AG04449 (cell line): ENCODE measurements at regions not wholly inside any gene's neighbourhood (a gene's known extent, or its start where the extent isn't known, plus 50 kb on each side); places are given as distances from the start of the nearest gene placed in this dataset.
"Not testable (repeated sequence)": the region's sequence is repeated elsewhere in the genome, so short reads cannot be mapped to it uniquely, and the experiment has no call there.

Experiments
- CTCF ChIA-PET: fragments of 350-600 bp; formaldehyde crosslinking; extraction: SDS; loops from one replicate; lab custom pipeline; 2021; ENCODE audit warnings: antibody characterized with exemption; lab: Yijun Ruan, JAX
- POLR2A ChIA-PET: fragments of 400-600, 350-600 bp; formaldehyde crosslinking; extraction: SDS; loops from one replicate; lab custom pipeline; 2020; ENCODE audit warnings: antibody characterized with exemption, inconsistent platforms; lab: Yijun Ruan, JAX
- DNase-seq: peaks from one replicate; pipeline ENCODE4 v3.0.0-alpha.2; 2010; ENCODE audit warnings: low read depth, low spot score
- H3K4me3 ChIP-seq: 2 replicates; pipeline ENCODE4 v1.5.1; 2011; ENCODE audit warnings: low read depth, mild to moderate bottlenecking, control low read depth, low read length
- TF ChIP-seq, protein P1 (sequence below): IDR thresholded peaks from one replicate; pipeline ENCODE4 v1.5.1; 2011; ENCODE audit warnings: mild to moderate bottlenecking, moderate library complexity, low read length, control low read depth, inconsistent platforms; ENCODE audit not compliant: insufficient read depth; ENCODE audit errors: missing control alignments

DNA sequence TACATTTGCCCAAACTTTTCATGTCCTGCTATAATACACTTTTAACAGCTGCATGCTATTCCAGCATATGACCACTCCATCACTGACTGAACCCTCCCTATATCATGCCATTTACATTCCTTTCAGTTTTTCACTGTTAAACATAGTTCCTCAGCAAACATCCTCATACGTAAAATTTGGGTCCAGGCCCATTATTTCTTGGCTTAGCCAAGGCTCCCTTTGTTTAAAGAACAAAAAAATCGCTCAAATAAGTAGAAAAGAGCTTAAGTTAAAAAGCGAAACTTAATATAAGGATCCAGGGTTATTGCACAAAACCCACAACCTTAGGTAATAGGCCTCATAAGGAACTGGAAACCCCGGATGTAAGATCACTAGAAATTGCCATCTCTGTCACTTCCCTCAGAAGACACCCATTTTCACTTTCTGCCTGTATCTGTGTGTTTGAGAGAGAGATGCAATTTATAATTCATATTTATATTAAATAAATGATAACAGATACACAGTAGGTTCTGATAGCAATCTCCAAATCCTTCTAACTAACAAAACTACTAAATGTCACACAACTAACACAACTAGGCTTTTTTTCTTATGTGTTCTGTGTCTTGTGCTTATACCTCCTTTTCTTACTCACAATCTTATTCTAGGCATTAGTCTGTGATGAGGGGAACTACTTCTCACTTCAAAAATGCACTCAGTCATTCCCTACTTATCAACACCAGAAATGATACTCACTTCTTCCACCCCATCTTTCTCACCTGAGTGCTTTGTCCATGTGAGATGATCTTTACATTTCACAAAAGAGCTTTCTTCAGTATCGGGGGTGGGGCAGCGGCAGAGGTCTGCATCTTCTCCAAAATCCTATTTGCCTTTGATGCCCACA is 59.9 kb upstream of the FAM241A start:
- no peak for DNase-seq
- CTCF ChIA-PET = no interaction called here
- TF ChIP-seq, protein P1, sequence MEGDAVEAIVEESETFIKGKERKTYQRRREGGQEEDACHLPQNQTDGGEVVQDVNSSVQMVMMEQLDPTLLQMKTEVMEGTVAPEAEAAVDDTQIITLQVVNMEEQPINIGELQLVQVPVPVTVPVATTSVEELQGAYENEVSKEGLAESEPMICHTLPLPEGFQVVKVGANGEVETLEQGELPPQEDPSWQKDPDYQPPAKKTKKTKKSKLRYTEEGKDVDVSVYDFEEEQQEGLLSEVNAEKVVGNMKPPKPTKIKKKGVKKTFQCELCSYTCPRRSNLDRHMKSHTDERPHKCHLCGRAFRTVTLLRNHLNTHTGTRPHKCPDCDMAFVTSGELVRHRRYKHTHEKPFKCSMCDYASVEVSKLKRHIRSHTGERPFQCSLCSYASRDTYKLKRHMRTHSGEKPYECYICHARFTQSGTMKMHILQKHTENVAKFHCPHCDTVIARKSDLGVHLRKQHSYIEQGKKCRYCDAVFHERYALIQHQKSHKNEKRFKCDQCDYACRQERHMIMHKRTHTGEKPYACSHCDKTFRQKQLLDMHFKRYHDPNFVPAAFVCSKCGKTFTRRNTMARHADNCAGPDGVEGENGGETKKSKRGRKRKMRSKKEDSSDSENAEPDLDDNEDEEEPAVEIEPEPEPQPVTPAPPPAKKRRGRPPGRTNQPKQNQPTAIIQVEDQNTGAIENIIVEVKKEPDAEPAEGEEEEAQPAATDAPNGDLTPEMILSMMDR = no peak
- H3K4me3 ChIP-seq = no peak overlapping the region
- POLR2A ChIA-PET = no interaction called here

DNA sequence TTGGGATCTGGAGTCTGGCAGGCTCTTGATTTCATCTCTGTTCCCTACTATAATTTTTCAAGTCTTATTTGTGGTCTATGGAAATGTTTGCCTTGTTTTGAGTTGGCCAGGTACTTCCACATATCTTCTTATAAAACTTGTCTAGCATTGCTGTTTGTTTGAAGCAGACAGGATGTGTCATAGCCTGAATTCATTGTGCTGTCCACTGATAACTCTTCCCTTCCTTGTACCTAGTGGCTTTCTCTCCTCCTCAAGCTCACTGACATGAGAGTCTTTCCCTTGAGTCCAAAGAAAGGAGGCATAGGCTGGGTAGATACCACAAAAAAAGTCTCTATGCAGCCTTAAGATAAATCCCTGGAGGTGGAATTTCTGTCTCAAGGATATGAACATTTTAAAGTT is 59.2 kb upstream of the FAM241A start:
- ChIA-PET CTCF (no interaction called here), POLR2A (no interaction called here)
- TF ChIP-seq, protein P1 = no peak
- DNase-seq = no peak
- no peak overlapping the region for H3K4me3 ChIP-seq

DNA sequence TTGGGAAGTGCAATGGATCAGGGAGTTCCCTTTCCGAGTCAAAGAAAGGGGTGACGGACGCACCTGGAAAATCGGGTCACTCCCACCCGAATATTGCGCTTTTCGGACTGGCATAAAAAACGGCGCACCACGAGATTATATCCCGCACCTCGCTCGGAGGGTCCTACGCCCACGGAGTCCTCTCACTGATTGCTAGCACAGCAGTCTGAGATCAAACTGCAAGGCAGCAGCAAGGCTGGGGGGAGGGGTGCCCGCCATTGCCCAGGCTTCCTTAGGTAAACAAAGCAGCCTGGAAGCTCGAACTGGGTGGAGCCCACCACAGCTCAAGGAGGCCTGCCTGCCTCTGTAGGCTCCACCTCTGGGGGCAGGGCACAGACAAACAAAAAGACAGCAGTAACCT is 58.6 kb upstream of the FAM241A start:
- not testable (repeated sequence) for H3K4me3 ChIP-seq, DNase-seq

DNA sequence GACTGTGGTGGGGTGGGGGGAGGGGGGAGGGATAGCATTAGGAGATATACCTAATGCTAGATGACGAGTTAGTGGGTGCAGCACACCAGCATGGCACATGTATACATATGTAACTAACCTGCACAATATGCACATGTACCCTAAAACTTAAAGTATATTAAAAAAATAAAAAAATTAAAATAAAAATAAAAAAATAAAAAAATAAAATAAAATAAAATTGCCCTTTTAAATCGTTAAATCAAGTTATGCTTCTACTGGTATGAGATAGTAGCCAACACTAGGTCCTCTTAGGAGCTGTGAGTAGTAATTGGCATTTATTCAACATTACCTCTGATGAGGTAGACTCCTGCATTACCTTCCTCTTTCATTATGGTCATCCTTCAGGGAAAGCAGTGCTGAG is 52.9 kb upstream of the FAM241A start:
- H3K4me3 ChIP-seq, POLR2A ChIA-PET, DNase-seq: not testable (repeated sequence)
- CTCF ChIA-PET = interaction anchor here (1.7 to 17.6 kb wide), 2 partner anchors 145 to 175 kb away, joined by 4 to 373 read pairs; partner anchors contain the start of gene AP1AR

More for the DNA sequence above, 58.6 kb upstream of the FAM241A start:
- CTCF ChIA-PET, POLR2A ChIA-PET: not testable (repeated sequence)

DNA sequence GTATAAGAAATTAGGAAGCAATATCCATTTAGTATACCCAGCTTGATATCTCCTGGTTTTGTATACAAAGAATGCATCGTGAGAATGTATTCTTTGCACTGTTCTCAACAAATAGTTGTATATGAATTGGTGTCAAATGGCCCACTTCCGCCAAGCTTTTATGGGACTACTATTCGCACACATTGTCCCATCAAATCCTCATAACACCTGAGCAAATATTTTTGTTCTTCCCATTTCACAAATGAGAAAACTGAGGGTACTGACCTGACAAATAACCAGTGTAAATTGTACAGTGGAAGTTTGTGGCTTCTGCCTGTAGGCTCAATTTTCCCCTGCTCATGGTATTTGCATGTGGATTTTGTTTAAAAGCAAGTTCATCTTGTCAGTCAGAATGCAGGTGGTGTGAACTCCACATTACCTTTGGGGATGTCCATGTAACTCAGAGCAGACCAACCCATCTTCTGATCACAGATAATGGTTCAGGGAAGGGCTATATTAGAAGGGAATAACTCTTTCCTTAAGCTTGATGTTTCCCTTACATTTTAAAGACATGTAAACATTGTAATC is 51.5 kb upstream of the FAM241A start:
- ChIA-PET CTCF (interaction anchor here (1.1 to 17.6 kb wide), 8 partner anchors 10 to 227 kb away, joined by 3 to 373 read pairs (median 4); partner anchors contain the start of gene AP1AR), POLR2A (no interaction called here)
- no peak for DNase-seq
- H3K4me3 ChIP-seq = no peak overlapping the region
- TF ChIP-seq, protein P1 = no peak

DNA sequence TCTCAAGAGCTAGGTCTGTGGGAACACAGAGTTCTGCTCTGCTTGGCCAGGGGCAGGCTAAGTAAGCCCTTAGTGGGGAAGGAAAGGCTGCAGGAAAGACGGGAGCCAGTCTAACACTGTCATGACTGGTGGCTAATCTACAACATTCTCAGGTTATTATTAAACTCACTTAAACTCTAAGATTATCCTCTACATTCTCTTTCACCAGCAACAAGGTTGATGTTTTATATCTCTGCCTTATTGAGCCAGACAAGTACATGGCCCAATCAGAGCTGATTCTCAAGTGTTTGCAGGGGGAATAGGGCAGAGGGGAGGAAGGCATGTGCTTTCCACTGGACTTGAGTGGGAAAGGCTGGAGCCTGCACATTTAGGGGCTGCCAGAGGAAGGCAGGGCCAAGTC is 50.9 kb upstream of the FAM241A start:
- CTCF ChIA-PET = interaction anchor here (0.9 to 17.6 kb wide), 8 partner anchors 10 to 226 kb away, joined by 3 to 373 read pairs (median 3); partner anchors contain the start of gene AP1AR
- H3K4me3 ChIP-seq = no peak overlapping the region
- POLR2A ChIA-PET = no interaction called here
- DNase-seq = no peak
- TF ChIP-seq, protein P1 = no peak
